ENCODE measurements at regions not wholly inside any gene's neighbourhood (a gene's known extent, or its start where the extent isn't known, plus 50 kb on each side); places are given as distances from the start of the nearest gene placed in this dataset.
"Not testable (repeated sequence)": the region's sequence is repeated elsewhere in the genome, so short reads cannot be mapped to it uniquely, and the experiment has no call there.

DNA sequence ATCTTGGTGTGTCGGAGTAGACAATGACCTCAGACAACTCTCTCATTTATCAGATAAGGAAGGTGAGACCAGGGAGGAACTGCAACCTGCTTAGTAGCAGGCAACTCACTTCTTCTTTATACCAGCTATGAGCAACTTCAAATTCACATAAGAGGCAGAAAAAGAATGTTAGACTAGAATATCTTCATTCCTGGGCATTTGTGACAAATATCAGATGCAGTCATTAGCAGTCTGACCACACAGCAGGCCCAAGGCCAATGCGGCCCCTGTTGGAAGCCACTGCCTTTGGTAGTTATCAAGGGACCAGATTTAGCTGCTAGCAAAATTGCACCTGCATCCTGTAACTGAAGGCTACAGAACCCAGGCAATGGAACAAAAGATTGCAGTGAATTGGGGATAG lies 219.2 kb upstream of the RASGEF1B start:
- no peaks in the 10 kb centered on the region for H3K9me3 Mint-ChIP-seq
- DNase-seq = no peak

DNA sequence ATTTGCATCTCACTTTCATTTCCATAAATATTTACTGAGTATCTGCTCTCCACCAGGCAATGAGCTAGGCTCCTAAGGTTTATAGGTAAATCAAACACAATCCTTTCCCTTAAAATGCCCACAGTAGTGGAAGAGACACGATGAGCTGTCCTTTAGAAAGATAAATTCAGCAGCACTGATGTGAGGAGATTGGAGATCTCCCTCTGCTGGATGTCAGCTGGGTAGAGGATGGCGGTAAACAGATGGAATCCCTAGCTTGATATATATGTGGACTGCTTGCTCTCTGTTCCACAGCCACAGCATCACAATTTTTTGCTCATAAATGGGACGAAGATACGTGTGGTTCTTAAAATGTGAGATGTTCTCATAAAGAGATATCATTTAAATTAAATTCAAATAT lies 216.4 kb upstream of the RASGEF1B start:
- CTCF ChIA-PET = interaction anchor here (1.2 to 1.7 kb wide), 3 partner anchors 29 to 220 kb away, joined by 3 to 12 read pairs (median 5); no protein-coding TSS in a partner anchor
- H3K4me1 Mint-ChIP-seq (ENCODE audit: low read depth) = no peaks in the 10 kb centered on the region
- H3K9me3 Mint-ChIP-seq = no peaks in the 10 kb centered on the region
- no peaks in the 10 kb centered on the region for H3K36me3 Mint-ChIP-seq (ENCODE audit: low read depth)
- no peak overlapping the region for H3K27ac Mint-ChIP-seq
- DNase-seq = peak; percentile 17
- no peak overlapping the region for H3K4me3 Mint-ChIP-seq
- intact Hi-C loops (cut with micrococcal nuclease) = loop anchor here (1.0 kb wide), 2 partner anchors 221 to 282 kb away; no protein-coding TSS in a partner anchor
- H3K27me3 Mint-ChIP-seq (ENCODE audit: low read depth) = no peaks in the 10 kb centered on the region

More for the DNA sequence above, 219.2 kb upstream of the RASGEF1B start:
- Mint-ChIP-seq H3K4me3 (no peak overlapping the region), H3K27me3 (ENCODE audit: low read depth) (no peaks in the 10 kb centered on the region), H3K36me3 (ENCODE audit: low read depth) (no peaks in the 10 kb centered on the region), H3K27ac (no peak overlapping the region), H3K4me1 (ENCODE audit: low read depth) (no peaks in the 10 kb centered on the region)
- CTCF ChIA-PET = no interaction called here
- intact Hi-C loops (cut with micrococcal nuclease) = no loop called here

DNA sequence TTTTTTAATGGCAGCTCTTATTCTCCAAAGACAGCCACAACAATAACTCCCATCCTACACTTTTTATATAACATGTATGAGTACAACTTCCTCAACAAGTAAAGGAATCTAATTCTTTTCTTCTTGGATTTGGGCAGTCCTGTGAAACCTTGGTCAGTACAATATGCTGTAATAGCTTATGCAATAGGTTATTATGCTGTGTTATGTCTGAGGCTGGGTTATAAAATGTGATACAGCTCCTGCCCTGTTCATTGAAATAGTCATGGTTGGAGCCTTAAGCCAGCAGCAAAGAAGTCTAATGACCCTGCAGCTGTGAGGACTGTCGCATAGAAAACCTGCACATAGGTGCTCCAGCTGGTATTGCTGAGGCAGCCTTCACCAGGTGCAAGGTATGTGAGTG lies 215.8 kb upstream of the RASGEF1B start:
- intact Hi-C loops (cut with micrococcal nuclease) = no loop called here
- Mint-ChIP-seq H3K27me3 (ENCODE audit: low read depth) (no peaks in the 10 kb centered on the region), H3K9me3 (no peaks in the 10 kb centered on the region), H3K4me1 (ENCODE audit: low read depth) (no peaks in the 10 kb centered on the region), H3K27ac (no peak overlapping the region), H3K36me3 (ENCODE audit: low read depth) (no peaks in the 10 kb centered on the region), H3K4me3 (no peak overlapping the region)
- no peak for DNase-seq
- CTCF ChIA-PET = interaction anchor here (1.0 to 1.7 kb wide), 3 partner anchors 28 to 220 kb away, joined by 3 to 12 read pairs (median 4); partner anchors contain the start of gene RASGEF1B

DNA sequence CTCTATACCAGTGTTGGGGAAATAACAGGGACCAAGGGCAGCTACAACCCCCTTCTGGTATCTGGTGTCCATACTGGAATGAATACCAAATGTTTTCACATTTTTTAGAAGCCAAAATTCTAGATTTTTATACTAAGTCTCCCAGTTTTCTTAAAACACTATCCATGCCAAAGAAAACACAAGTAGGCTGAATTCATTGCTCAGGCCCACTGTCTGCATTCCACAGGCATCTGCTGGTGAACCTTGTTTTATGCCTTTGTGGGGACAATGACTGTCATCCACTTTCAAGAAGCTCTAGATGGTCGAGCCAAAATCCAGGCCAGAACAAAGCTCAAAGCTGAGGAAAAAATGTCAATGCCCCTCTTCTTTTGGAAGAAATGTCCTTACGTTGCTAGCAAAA lies 213.4 kb upstream of the RASGEF1B start:
- CTCF ChIA-PET = no interaction called here
- Mint-ChIP-seq H3K36me3 (ENCODE audit: low read depth) (no peaks in the 10 kb centered on the region), H3K4me3 (no peak overlapping the region), H3K9me3 (no peaks in the 10 kb centered on the region), H3K4me1 (ENCODE audit: low read depth) (no peaks in the 10 kb centered on the region), H3K27me3 (ENCODE audit: low read depth) (no peaks in the 10 kb centered on the region), H3K27ac (no peak overlapping the region)
- intact Hi-C loops (cut with micrococcal nuclease) = no loop called here
- DNase-seq = no peak

DNA sequence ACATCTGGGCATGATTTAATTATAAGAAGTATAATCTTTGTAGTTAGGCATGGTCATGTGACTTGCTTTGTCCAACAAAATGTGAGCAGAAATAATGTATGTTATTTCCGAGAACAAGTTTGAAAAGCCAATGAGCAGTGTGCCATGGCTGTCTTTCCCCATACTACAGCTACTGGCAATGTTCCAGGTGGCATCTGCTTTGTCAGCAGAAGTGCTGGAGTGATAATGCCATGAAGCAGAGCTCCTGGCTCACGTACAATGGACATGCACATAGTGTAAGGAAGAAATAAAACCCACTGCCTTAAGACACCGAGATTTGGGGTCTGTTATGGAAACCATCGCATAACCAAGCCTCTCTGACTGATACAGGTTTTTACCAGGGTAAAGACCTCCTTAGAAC lies 212.6 kb upstream of the RASGEF1B start:
- DNase-seq = no peak
- H3K4me3 Mint-ChIP-seq = no peak overlapping the region
- no peaks in the 10 kb centered on the region for H3K9me3 Mint-ChIP-seq
- H3K27me3 Mint-ChIP-seq (ENCODE audit: low read depth) = no peaks in the 10 kb centered on the region
- intact Hi-C loops (cut with micrococcal nuclease) = no loop called here
- no peaks in the 10 kb centered on the region for H3K36me3 Mint-ChIP-seq (ENCODE audit: low read depth)
- no peak overlapping the region for H3K27ac Mint-ChIP-seq
- CTCF ChIA-PET = no interaction called here
- H3K4me1 Mint-ChIP-seq (ENCODE audit: low read depth) = no peaks in the 10 kb centered on the region

DNA sequence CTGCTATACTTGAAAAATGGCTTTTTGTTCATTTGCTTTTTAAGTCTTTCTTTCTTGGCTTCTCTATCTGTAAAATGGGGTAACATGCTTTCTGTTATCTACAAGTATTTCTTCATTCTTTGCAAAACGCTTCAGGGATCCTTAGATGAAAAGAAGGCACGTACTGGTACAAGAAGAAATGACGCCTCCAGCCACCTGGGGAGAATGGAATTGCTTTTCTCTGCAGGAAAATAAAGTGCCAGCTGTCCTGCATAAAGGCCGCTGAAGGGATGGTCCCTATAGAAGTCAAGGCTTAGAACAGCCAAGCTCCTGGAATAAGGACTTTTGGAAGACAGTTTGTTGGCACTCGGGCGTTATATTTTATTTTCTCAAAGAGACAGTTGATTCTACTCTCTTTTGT lies 210.8 kb upstream of the RASGEF1B start:
- no peaks in the 10 kb centered on the region for H3K36me3 Mint-ChIP-seq (ENCODE audit: low read depth)
- no peak overlapping the region for H3K27ac Mint-ChIP-seq
- H3K4me3 Mint-ChIP-seq = no peak overlapping the region
- intact Hi-C loops (cut with micrococcal nuclease) = no loop called here
- no peaks in the 10 kb centered on the region for H3K27me3 Mint-ChIP-seq (ENCODE audit: low read depth)
- H3K4me1 Mint-ChIP-seq (ENCODE audit: low read depth) = no peaks in the 10 kb centered on the region
- DNase-seq = no peak
- CTCF ChIA-PET = interaction anchor here (0.7 to 1.2 kb wide), 2 partner anchors 67 to 807 kb away, joined by 3 to 6 read pairs; no protein-coding TSS in a partner anchor
- H3K9me3 Mint-ChIP-seq = no peaks in the 10 kb centered on the region

DNA sequence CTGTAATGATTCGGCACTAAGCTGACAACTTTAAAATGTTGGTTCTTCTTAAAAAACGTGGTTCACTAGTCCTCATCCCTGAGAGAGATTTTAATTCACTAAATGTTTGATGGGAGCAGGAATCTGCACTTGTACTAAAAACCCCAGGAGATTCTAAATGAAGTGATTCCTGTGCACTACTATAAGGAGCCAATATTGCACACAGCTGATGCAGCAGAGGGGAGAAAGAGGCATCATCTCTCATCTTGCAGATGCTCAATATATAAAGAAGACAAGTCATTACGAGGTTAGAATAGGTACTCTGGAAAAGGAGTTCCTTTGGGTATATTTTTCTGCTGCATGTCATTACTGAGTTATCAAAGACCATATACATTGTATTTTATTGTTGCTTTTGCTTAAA lies 207.6 kb upstream of the RASGEF1B start:
- Mint-ChIP-seq H3K27ac (no peak overlapping the region), H3K9me3 (no peaks in the 10 kb centered on the region), H3K4me3 (no peak overlapping the region), H3K36me3 (ENCODE audit: low read depth) (no peaks in the 10 kb centered on the region), H3K27me3 (ENCODE audit: low read depth) (no peaks in the 10 kb centered on the region), H3K4me1 (ENCODE audit: low read depth) (no peaks in the 10 kb centered on the region)
- CTCF ChIA-PET = no interaction called here
- no peak for DNase-seq
- intact Hi-C loops (cut with micrococcal nuclease) = no loop called here

DNA sequence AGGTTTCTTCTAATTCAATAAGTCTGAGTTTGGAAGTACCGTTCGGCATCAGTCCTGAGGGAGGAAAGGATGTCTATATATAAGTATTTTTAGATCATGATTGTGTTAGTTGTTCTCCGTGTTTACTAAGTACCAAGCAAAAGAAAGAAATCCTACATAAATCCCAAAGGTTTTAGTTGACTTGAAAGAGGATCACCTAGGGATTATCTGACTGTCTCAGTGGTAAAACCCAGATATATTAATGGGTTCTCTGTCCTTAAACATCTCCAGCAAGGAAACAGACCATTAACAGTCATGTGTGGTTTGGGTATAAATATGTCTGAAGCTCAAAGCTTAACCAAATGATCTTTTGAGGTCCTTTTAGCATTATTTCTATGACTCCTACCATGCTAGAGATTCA lies 207.1 kb upstream of the RASGEF1B start:
- Mint-ChIP-seq H3K9me3 (no peaks in the 10 kb centered on the region), H3K36me3 (ENCODE audit: low read depth) (no peaks in the 10 kb centered on the region), H3K4me3 (no peak overlapping the region), H3K27ac (no peak overlapping the region), H3K4me1 (ENCODE audit: low read depth) (no peaks in the 10 kb centered on the region), H3K27me3 (ENCODE audit: low read depth) (no peaks in the 10 kb centered on the region)
- CTCF ChIA-PET = no interaction called here
- no peak for DNase-seq
- intact Hi-C loops (cut with micrococcal nuclease) = no loop called here

DNA sequence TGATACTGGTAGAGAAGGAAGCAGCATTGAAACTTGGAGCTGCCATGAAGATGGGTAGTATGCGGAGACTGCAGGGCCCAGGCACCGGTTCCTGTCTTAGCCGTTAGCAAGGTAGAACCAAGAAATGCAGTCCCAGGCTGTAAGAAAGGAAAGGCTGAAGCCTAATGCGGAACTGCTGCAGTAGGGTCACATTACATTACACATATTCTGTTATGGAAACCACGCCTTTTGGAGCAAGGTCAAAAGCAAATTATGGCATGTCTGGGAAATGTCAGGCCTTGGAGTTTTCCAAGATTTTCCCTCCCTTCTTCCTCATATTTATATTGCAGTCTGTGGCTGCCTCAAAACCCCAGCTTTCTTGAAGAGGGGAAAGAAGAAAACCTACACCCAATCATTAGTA lies 204.8 kb upstream of the RASGEF1B start:
- CTCF ChIA-PET = interaction anchor here (0.6 kb wide), 1 partner anchor 20 kb away, joined by 3 read pairs; no protein-coding TSS in a partner anchor

DNA sequence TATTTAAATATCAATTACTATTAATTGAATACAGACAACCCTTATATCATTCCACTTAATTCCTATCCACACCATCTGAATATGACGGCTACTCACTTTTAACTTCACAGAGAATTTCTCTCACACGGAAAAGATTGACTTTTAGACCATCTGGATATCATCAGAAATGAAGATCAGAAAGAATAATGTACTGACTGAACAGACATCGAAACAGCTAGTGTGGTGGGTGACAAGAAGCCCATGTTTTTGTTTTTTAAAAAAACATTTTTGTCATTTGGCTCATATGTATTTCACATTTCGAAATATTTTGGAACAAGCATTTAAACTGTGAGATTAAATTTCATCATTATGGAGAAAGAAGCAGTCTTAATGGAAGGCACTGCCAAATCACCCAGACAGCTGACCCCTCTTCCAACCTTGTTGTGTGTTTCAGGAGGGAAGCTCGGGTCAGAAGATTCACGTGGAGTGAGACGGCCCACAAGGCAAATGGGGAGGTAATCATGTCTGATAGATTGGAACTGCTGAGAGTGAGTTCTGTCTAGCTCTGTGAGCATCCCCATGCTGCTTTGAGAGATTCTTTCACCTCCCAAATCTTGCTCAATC lies 204.2 kb upstream of the RASGEF1B start:
- H3K27me3 Mint-ChIP-seq (ENCODE audit: low read depth) = no peaks in the 10 kb centered on the region
- H3K9me3 Mint-ChIP-seq = no peaks in the 10 kb centered on the region
- CTCF ChIA-PET = no interaction called here
- H3K27ac Mint-ChIP-seq = no peak overlapping the region
- H3K36me3 Mint-ChIP-seq (ENCODE audit: low read depth) = no peaks in the 10 kb centered on the region
- intact Hi-C loops (cut with micrococcal nuclease) = no loop called here
- no peak overlapping the region for H3K4me3 Mint-ChIP-seq
- H3K4me1 Mint-ChIP-seq (ENCODE audit: low read depth) = no peaks in the 10 kb centered on the region
- DNase-seq = no peak

More for the DNA sequence above, 204.8 kb upstream of the RASGEF1B start:
- H3K4me3 Mint-ChIP-seq = no peak overlapping the region
- H3K9me3 Mint-ChIP-seq = no peaks in the 10 kb centered on the region
- H3K4me1 Mint-ChIP-seq (ENCODE audit: low read depth) = no peaks in the 10 kb centered on the region
- no peaks in the 10 kb centered on the region for H3K27me3 Mint-ChIP-seq (ENCODE audit: low read depth)
- DNase-seq = no peak
- no peaks in the 10 kb centered on the region for H3K36me3 Mint-ChIP-seq (ENCODE audit: low read depth)
- H3K27ac Mint-ChIP-seq = no peak overlapping the region
- intact Hi-C loops (cut with micrococcal nuclease) = no loop called here

DNA sequence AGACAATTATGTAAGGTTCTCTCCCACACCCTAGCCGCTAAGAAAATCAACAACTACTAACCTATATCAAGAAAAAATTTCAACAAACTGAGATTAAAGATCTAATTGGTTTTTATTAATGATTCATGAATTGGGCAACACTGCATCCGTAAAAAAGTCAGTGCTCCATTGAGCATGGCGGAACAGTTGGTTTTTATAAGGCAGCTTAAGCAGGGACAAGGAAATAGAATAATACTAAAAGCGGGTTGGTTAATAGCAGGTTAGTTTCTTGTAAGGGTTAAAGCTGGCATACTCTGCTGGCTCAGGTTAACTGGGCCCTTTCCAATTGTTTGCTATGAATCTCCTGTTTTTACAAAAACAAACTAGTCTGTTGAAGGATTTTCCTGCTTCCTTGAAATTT lies 202.3 kb upstream of the RASGEF1B start:
- Mint-ChIP-seq H3K4me1 (ENCODE audit: low read depth) (no peaks in the 10 kb centered on the region), H3K27ac (no peak overlapping the region), H3K36me3 (ENCODE audit: low read depth) (no peaks in the 10 kb centered on the region), H3K27me3 (ENCODE audit: low read depth) (no peaks in the 10 kb centered on the region), H3K9me3 (no peaks in the 10 kb centered on the region), H3K4me3 (no peak overlapping the region)
- intact Hi-C loops (cut with micrococcal nuclease) = no loop called here
- no peak for DNase-seq
- CTCF ChIA-PET = no interaction called here

DNA sequence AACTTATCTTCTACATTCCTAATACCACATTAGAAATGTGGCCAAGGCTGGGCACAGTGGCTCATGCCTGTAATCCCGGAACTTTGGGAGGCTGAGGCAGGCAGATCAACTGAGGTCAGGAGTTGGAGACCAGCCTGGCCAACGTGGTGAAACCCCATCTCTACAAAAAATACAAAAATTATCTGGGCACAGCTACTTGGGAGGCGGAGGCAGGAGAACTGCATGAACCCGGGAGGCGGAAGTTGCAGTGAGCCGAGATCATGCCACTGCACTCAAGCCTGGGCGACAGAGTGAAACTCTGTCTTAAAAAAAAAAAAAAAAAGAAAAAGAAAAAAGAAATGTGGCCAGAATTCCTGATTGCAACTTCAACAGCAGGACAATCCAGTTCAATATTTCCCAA lies 196.6 kb upstream of the RASGEF1B start:
- H3K27ac Mint-ChIP-seq; H3K27me3 Mint-ChIP-seq (ENCODE audit: low read depth); H3K9me3 Mint-ChIP-seq; H3K4me3 Mint-ChIP-seq; intact Hi-C loops (cut with micrococcal nuclease); H3K36me3 Mint-ChIP-seq (ENCODE audit: low read depth); DNase-seq: not testable (repeated sequence)
- H3K4me1 Mint-ChIP-seq (ENCODE audit: low read depth) = peaks cover 15% of the 10 kb centered on the region
- CTCF ChIA-PET = interaction anchor here (0.6 kb wide), 1 partner anchor 64 kb away, joined by 4 read pairs; no protein-coding TSS in a partner anchor

DNA sequence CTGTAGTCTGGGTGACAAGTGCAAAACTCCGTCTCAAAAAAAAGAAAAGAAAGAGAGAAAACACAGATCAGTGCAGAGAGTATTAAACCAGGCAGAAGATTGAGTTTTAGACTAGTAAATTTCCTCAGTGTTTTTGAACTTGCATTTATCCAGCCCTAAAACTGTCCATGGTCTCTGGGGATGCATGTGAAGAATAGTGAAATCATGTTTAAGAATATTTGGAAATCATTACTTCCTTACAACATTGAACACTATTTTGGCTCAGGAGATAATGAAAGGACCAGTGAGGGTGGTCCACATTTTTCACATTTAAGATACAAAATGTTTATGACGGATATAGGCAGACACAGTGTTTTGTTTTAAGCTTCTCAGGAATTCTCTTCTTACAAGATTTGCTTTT lies 195.8 kb upstream of the RASGEF1B start:
- no peaks in the 10 kb centered on the region for H3K27me3 Mint-ChIP-seq (ENCODE audit: low read depth)
- H3K4me3 Mint-ChIP-seq = no peak overlapping the region
- no peak for DNase-seq
- H3K9me3 Mint-ChIP-seq = no peaks in the 10 kb centered on the region
- peaks cover 15% of the 10 kb centered on the region for H3K4me1 Mint-ChIP-seq (ENCODE audit: low read depth)
- CTCF ChIA-PET = interaction anchor here (0.6 kb wide), 1 partner anchor 65 kb away, joined by 4 read pairs; no protein-coding TSS in a partner anchor
- H3K27ac Mint-ChIP-seq = no peak overlapping the region
- H3K36me3 Mint-ChIP-seq (ENCODE audit: low read depth) = no peaks in the 10 kb centered on the region
- intact Hi-C loops (cut with micrococcal nuclease) = no loop called here

All from activated naive CD4-positive, alpha-beta T cell treated with anti-CD3 and anti-CD28 coated beads for 36 hours (primary cell).